IMR-90 (cell line): ENCODE measurements at regions not wholly inside any gene's neighbourhood (a gene's known extent, or its start where the extent isn't known, plus 50 kb on each side); places are given as distances from the start of the nearest gene placed in this dataset.

Experiments used
- ATAC-seq: fragments of 200-7000 bp; cut with Tn5 transposase; 2 replicates; pipeline ENCODE4 v1.9.1; 2020; ENCODE audit warnings: low read depth, mild to moderate bottlenecking, moderate library complexity
- BruUV-seq: library from RNA; stranded (reverse); fragments of 400-500 nt; replicated peaks from 2 replicates; lab custom pipeline; 2021; lab: Mats Ljungman, UMichigan
- CTCF ChIA-PET: fragments of 300-600 bp; formaldehyde crosslinking; extraction: SDS; loops from one replicate; lab custom pipeline; 2021; ENCODE audit warnings: antibody characterized with exemption; lab: Yijun Ruan, JAX
- POLR2A ChIA-PET: fragments of 300-600 bp; sonication (Branson Sonifier 250); formaldehyde crosslinking; loops from one replicate; lab custom pipeline; 2022; ENCODE audit warnings: antibody characterized with exemption; ENCODE audit not compliant: unreplicated experiment; lab: Charles Lee
- DNase-seq: peaks from one replicate; pipeline ENCODE4 v3.0.0; 2013
- H2AFZ ChIP-seq: replicated peaks from 2 replicates; pipeline ENCODE3; 2013; ENCODE audit warnings: low read length, mild to moderate bottlenecking; ENCODE audit not compliant: poor library complexity
- H2AK5ac ChIP-seq: 2 replicates; pipeline ENCODE4 v1.6.1; 2013; ENCODE audit warnings: low read depth, low read length, inconsistent platforms
- H2AK9ac ChIP-seq: replicated peaks from 2 replicates; pipeline ENCODE3; 2013; ENCODE audit warnings: mild to moderate bottlenecking, low read depth, low read length, moderate library complexity; ENCODE audit not compliant: poor library complexity
- H2BK120ac ChIP-seq: 2 replicates; pipeline ENCODE4 v1.6.1; 2013; ENCODE audit warnings: low read depth, low read length, inconsistent platforms
- H2BK15ac ChIP-seq: 3 replicates; pipeline ENCODE4 v1.6.1; 2013; ENCODE audit warnings: low read depth, low read length, inconsistent platforms
- H2BK20ac ChIP-seq: 2 replicates; pipeline ENCODE4 v1.6.1; 2013; ENCODE audit warnings: low read depth, mild to moderate bottlenecking, inconsistent platforms, low read length, moderate library complexity
- H2BK5ac ChIP-seq: 2 replicates; pipeline ENCODE4 v1.6.1; 2013; ENCODE audit warnings: mild to moderate bottlenecking, low read depth, low read length, inconsistent platforms; ENCODE audit not compliant: poor library complexity, severe bottlenecking
- H3K14ac ChIP-seq: replicated peaks from 2 replicates; pipeline ENCODE4 v1.6.1; 2013; ENCODE audit warnings: low read depth, low read length, inconsistent platforms
- H3K18ac ChIP-seq: 2 replicates; pipeline ENCODE4 v1.6.1; 2013; ENCODE audit warnings: low read depth, low read length, control low read depth
- H3K23ac ChIP-seq: 2 replicates; pipeline ENCODE4 v1.6.1; 2013; ENCODE audit warnings: low read depth, low read length, inconsistent platforms
- H3K27ac ChIP-seq: 2 replicates; pipeline ENCODE4 v1.5.1; 2013; ENCODE audit warnings: mild to moderate bottlenecking, control low read depth, low read length; ENCODE audit not compliant: insufficient read depth
- H3K27me3 ChIP-seq: 2 replicates; pipeline ENCODE4 v1.6.1; 2013; ENCODE audit warnings: low read length; ENCODE audit not compliant: control insufficient read depth, insufficient read depth
- H3K36me3 ChIP-seq: 2 replicates; pipeline ENCODE4 v1.6.1; 2013; ENCODE audit warnings: low read length, mixed read lengths; ENCODE audit not compliant: control insufficient read depth, insufficient read depth
- H3K4ac ChIP-seq: 2 replicates; pipeline ENCODE4 v1.6.1; 2013; ENCODE audit warnings: low read depth, low read length, inconsistent platforms
- H3K4me1 ChIP-seq: 2 replicates; pipeline ENCODE4 v1.6.1; 2013; ENCODE audit warnings: low read length, mixed read lengths; ENCODE audit not compliant: control insufficient read depth, insufficient read depth
- H3K4me2 ChIP-seq: 2 replicates; pipeline ENCODE4 v1.6.1; 2013; ENCODE audit warnings: low read depth, mild to moderate bottlenecking, control low read depth, low read length, moderate library complexity
- H3K4me3 ChIP-seq: 2 replicates; pipeline ENCODE4 v1.5.1; 2013; ENCODE audit warnings: low read depth, mild to moderate bottlenecking, control low read depth, low read length, moderate library complexity; ENCODE audit not compliant: insufficient read depth
- H3K56ac ChIP-seq: 2 replicates; pipeline ENCODE4 v1.6.1; 2013; ENCODE audit warnings: low read length, inconsistent platforms; ENCODE audit not compliant: insufficient read depth; ENCODE audit errors: extremely low read depth
- H3K79me1 ChIP-seq, 2 experiments: 2 replicates each; pipeline ENCODE4 v1.6.1; 2013; ENCODE audit warnings: low read length in 2 of 2, inconsistent platforms in 1 of 2, low read depth in 1 of 2
- H3K9ac ChIP-seq: 2 replicates; pipeline ENCODE4 v1.6.1; 2013; ENCODE audit warnings: low read depth, low read length, control low read depth
- H3K9me1 ChIP-seq: 2 replicates; pipeline ENCODE4 v1.6.1; 2013; ENCODE audit warnings: low read length, inconsistent platforms; ENCODE audit not compliant: insufficient read depth
- H3K9me3 ChIP-seq: 2 replicates; pipeline ENCODE4 v1.6.1; 2013; ENCODE audit warnings: low read length; ENCODE audit not compliant: control insufficient read depth, insufficient read depth
- H4K20me1 ChIP-seq: 2 replicates; pipeline ENCODE4 v1.6.1; 2013; ENCODE audit warnings: low read length, inconsistent platforms; ENCODE audit not compliant: insufficient read depth
- H4K5ac ChIP-seq: 2 replicates; pipeline ENCODE4 v1.6.1; 2013; ENCODE audit warnings: mild to moderate bottlenecking, low read depth, low read length, control low read depth
- H4K8ac ChIP-seq, 2 experiments: 2 replicates each; pipeline ENCODE4 v1.6.1; 2013; ENCODE audit warnings: low read depth in 2 of 2, low read length in 2 of 2, control low read depth in 1 of 2, inconsistent platforms in 1 of 2
- H4K91ac ChIP-seq: 2 replicates; pipeline ENCODE4 v1.6.1; 2013; ENCODE audit warnings: low read depth, low read length, inconsistent platforms; ENCODE audit not compliant: insufficient read depth
- BHLHE40 ChIP-seq: fragments of 150-350 bp; IDR thresholded peaks from 2 replicates; pipeline ENCODE4 v1.6.1; 2016; ENCODE audit warnings: mild to moderate bottlenecking, low read depth, low read length
- CEBPB ChIP-seq: IDR thresholded peaks from 2 replicates; pipeline ENCODE4 v1.6.1; 2012; ENCODE audit warnings: low read depth, low read length, improper control_type of control experiment
- ELK1 ChIP-seq: fragments of 150-350 bp; IDR thresholded peaks from 2 replicates; pipeline ENCODE4 v1.6.1; 2016; ENCODE audit warnings: low read depth, mild to moderate bottlenecking, low read length, moderate library complexity, borderline replicate concordance
- FOS ChIP-seq: fragments of 150-350 bp; IDR thresholded peaks from 2 replicates; pipeline ENCODE4 v1.6.1; 2016; ENCODE audit warnings: low read depth, low read length
- MAFK ChIP-seq: IDR thresholded peaks from 2 replicates; pipeline ENCODE4 v1.6.1; 2012; ENCODE audit warnings: low read depth, low read length, improper control_type of control experiment
- MAZ ChIP-seq: IDR thresholded peaks from 2 replicates; pipeline ENCODE4 v1.6.1; 2012; ENCODE audit warnings: low read depth, mild to moderate bottlenecking, low read length, improper control_type of control experiment, moderate library complexity, borderline replicate concordance
- MXI1 ChIP-seq: IDR thresholded peaks from 2 replicates; pipeline ENCODE4 v1.6.1; 2012; ENCODE audit warnings: low read depth, mild to moderate bottlenecking, low read length, moderate library complexity, borderline replicate concordance
- NFE2L2 ChIP-seq: fragments of 150-350 bp; IDR thresholded peaks from 2 replicates; pipeline ENCODE4 v1.6.1; 2016; ENCODE audit warnings: low read depth, mild to moderate bottlenecking, low read length
- POLR2A ChIP-seq: IDR thresholded peaks from 2 replicates; pipeline ENCODE4 v1.6.1; 2012; ENCODE audit warnings: mild to moderate bottlenecking, low read depth, low read length
- RCOR1 ChIP-seq: IDR thresholded peaks from 2 replicates; pipeline ENCODE4 v1.6.1; 2012; ENCODE audit warnings: mild to moderate bottlenecking, low read length, improper control_type of control experiment; ENCODE audit not compliant: insufficient replicate concordance
- RFX5 ChIP-seq: IDR thresholded peaks from 2 replicates; pipeline ENCODE4 v1.8.0; 2012; ENCODE audit warnings: low read depth, mild to moderate bottlenecking, low read length, moderate library complexity
- SMC3 ChIP-seq: fragments of 150-350 bp; IDR thresholded peaks from 2 replicates; pipeline ENCODE4 v1.6.1; 2016; ENCODE audit warnings: low read depth, mild to moderate bottlenecking, antibody characterized with exemption, low read length, moderate library complexity
- USF2 ChIP-seq: fragments of 150-350 bp; IDR thresholded peaks from 2 replicates; pipeline ENCODE4 v1.6.1; 2017; ENCODE audit warnings: mild to moderate bottlenecking, antibody characterized with exemption, low read length, low read depth
- WGBS, 2 experiments: methylation state at CpG; one replicate each; pipeline versions ENCODE4 v1.1.5 to v1.1.7; 2013; ENCODE audit warnings: missing lambda C conversion rate in 2 of 2; ENCODE audit not compliant: insufficient read length in 1 of 2; ENCODE audit errors: extremely low coverage in 2 of 2; 5-methylcytosine and 5-hydroxymethylcytosine counted together
- dilution Hi-C: fragments of 300-500 bp; cut with HindIII; formaldehyde crosslinking; loops from one replicate; pipeline ENCODE4 v1.14.3; 2018; ENCODE audit warnings: low sequenced_read_pairs; ENCODE audit not compliant: unreplicated experiment
- in situ Hi-C: fragments of 300-500 bp; cut with MboI; formaldehyde crosslinking; loops from 3 replicates; pipeline ENCODE4 v1.14.3; 2019; ENCODE audit warnings: low sequenced_read_pairs, inconsistent platforms, mixed read lengths
- intact Hi-C: fragments of 100-400 bp; cut with micrococcal nuclease; formaldehyde crosslinking; loops from 2 replicates; pipeline ENCODE4 v1.10.0; 2022
- TF ChIP-seq, protein P1 (sequence below): conservative IDR thresholded peaks from 2 replicates; pipeline ENCODE4 v1.5.1; 2012; ENCODE audit warnings: mild to moderate bottlenecking, low read depth, low read length, improper control_type of control experiment

- no TSS peak for BruUV-seq
- Histone ChIP-seq H3K9ac (no peak overlapping the region; the same call in 1 of the 2 replicates), H3K18ac (no peak overlapping the region), H3K14ac (0 out of 2 replicates have a peak overlapping the region, but pooled peaks have one; percentile 17), H4K91ac (no peak overlapping the region), H3K56ac (no peak overlapping the region), H2BK15ac (no peak overlapping the region), H2BK120ac (no peak overlapping the region; the same call in 1 of the 2 replicates), H3K9me1 (0 out of 2 replicates have a peak, but pooled peaks cover 3% of the 10 kb centered on the region), H4K5ac (peak overlapping the region; percentile 24; the same call in 1 of the 2 replicates), H4K20me1 (no peaks in the 10 kb centered on the region), H3K27me3 (no peaks in the 10 kb centered on the region), H3K4me1 (peaks cover 4% of the 10 kb centered on the region), H2AFZ (peak overlapping the region; percentile 55), H3K4me3 (no peak overlapping the region), H3K23ac (no peak overlapping the region), H2AK5ac (no peak overlapping the region), H3K4me2 (peak overlapping the region; percentile 65; the same call in 1 of the 2 replicates), H2AK9ac (no peak overlapping the region), H3K27ac (no peak overlapping the region), H3K4ac (0 out of 2 replicates have a peak overlapping the region, but pooled peaks have one; percentile 0), H4K8ac (peak overlapping the region in 1 of 2 experiments; percentile 54; a peak in 1 of 4 replicates), H2BK5ac (no peak overlapping the region), H2BK20ac (0 out of 2 replicates have a peak overlapping the region, but pooled peaks have one; percentile 11), H3K79me1 (no peaks in the 10 kb centered on the region), H3K9me3 (no peaks in the 10 kb centered on the region), H3K36me3 (no peaks in the 10 kb centered on the region)
- no peak for TF ChIP-seq MAFK
- TF ChIP-seq CEBPB = no peak
- TF ChIP-seq USF2 = no peak
- no peak for TF ChIP-seq MAZ
- TF ChIP-seq, protein P1, sequence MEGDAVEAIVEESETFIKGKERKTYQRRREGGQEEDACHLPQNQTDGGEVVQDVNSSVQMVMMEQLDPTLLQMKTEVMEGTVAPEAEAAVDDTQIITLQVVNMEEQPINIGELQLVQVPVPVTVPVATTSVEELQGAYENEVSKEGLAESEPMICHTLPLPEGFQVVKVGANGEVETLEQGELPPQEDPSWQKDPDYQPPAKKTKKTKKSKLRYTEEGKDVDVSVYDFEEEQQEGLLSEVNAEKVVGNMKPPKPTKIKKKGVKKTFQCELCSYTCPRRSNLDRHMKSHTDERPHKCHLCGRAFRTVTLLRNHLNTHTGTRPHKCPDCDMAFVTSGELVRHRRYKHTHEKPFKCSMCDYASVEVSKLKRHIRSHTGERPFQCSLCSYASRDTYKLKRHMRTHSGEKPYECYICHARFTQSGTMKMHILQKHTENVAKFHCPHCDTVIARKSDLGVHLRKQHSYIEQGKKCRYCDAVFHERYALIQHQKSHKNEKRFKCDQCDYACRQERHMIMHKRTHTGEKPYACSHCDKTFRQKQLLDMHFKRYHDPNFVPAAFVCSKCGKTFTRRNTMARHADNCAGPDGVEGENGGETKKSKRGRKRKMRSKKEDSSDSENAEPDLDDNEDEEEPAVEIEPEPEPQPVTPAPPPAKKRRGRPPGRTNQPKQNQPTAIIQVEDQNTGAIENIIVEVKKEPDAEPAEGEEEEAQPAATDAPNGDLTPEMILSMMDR = no peak
- no peak for TF ChIP-seq MXI1
- TF ChIP-seq POLR2A = no peak
- no peak for TF ChIP-seq RCOR1
- TF ChIP-seq RFX5 = no peak
- no peak for TF ChIP-seq BHLHE40
- TF ChIP-seq NFE2L2 = no peak
- no peak for TF ChIP-seq ELK1
- no peak for TF ChIP-seq FOS
- no peak for TF ChIP-seq SMC3
- in situ Hi-C loops = no loop called here
- ChIA-PET CTCF (interaction anchor here (0.6 kb wide), 1 partner anchor 79 kb away, joined by 5 read pairs; no protein-coding TSS in a partner anchor), POLR2A (no interaction called here)
- intact Hi-C loops = no loop called here
- dilution Hi-C loops = no loop called here
- ATAC-seq = no peak; the same call in 1 of the 2 replicates
- DNase-seq = peak; percentile 12
- WGBS, 2 experiments = no CpG with 5 or more reads among the region's 4 CpGs
These were observed 50.6 kb upstream of the LYPLAL1 start for GRCh38 chr1:219123036-219123435.
